ENCODE measurements at regions not wholly inside any gene's neighbourhood (a gene's known extent, or its start where the extent isn't known, plus 50 kb on each side); places are given as distances from the start of the nearest gene placed in this dataset.

DNA sequence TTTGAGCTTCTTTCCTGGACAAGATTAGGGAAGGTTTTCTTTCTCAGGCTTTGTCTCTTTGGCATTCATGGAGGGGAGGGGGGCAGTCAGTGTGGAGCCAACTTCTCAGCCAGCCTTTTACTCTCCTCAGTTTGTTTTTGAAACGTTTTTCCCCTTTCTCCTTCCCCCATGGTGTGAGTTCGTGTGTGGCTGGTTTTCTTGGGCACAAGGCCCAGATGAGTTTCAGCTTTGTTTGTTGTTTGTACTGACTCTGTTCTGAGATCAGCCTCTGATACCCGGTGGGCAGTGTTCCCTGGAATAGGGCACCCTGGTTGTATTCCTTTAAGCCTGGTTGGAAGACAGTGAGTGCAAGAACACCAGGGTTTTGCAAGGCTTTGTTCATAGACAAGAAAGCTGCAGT lies 168.2 kb upstream of the RARB start:
- no peak for DNase-seq

DNA sequence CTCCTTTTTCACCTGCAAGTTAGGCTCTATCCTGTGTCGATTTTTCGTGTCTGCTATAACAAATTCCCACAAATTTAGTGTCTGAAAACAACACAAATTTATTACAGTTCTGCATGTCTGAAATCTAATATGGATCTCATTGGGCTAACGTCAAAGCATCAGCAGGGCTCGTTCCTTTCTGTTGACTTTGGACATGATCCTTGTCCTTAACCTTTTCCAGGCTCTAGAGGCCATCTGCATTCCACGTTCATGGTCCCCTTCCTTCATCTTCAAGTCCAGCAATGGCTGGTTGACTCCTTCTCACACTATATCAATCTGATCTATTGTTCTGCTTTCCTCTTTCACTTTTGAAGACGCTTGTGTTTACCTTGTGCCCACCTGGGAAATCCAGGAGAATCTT lies 165.7 kb upstream of the RARB start:
- DNase-seq: no peak

DNA sequence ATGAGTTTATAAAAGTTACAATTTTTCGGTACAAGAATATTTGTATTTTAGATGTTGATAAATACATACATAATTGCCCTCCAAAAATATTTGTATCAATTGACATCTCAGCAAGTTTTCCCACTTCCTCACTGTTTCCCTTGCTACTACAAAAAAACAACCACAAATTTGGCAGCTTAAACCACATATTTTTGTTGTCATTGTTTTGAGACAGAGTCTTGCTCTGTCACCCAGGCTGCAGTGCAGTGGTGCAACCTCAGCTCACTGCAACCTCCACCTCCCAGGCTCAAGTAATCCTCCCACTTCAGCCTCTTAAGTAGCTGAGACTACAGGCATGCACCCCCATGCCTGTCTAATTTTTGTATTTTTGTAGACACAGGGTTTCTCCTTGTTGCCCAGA lies 162.8 kb upstream of the RARB start:
- DNase-seq: no peak

DNA sequence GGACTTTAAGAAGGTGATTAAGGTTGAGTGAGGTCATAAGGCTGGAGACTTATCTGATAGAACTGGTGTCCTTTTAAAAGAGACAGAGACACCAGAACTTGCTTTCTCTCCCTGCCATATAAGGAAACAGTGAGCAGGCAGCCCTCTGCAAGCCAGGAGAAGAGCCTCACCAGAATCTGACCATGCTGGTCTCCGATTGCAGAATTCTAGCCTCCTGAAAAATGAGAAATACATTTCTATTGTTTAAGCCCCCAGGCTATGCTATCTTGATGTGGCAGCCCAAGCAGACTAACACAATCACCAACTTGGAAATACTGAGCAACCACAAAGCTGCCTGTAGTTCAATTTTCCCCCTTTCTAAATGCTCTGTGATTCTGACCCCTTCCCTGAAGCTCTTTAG lies 161.4 kb upstream of the RARB start:
- no peak for DNase-seq

DNA sequence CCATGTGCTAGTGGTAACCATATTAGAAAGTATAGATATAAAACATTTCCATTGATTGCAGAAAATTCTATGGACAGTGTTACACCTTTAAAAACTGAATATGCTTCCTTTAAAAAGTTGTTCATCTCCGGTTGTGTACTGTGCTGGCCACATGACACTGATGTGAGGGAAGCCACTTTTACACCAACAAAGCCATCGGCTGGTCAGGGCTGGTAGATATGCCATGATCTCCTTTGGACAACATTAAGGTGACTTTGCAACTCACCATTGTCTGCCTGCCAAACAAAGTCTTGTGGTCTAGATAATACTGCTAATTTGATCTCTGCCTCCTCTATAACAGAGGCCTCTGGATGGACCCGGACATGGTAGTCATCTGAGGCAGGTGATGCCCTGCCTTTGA lies 156.0 kb upstream of the RARB start:
- DNase-seq: no peak

DNA sequence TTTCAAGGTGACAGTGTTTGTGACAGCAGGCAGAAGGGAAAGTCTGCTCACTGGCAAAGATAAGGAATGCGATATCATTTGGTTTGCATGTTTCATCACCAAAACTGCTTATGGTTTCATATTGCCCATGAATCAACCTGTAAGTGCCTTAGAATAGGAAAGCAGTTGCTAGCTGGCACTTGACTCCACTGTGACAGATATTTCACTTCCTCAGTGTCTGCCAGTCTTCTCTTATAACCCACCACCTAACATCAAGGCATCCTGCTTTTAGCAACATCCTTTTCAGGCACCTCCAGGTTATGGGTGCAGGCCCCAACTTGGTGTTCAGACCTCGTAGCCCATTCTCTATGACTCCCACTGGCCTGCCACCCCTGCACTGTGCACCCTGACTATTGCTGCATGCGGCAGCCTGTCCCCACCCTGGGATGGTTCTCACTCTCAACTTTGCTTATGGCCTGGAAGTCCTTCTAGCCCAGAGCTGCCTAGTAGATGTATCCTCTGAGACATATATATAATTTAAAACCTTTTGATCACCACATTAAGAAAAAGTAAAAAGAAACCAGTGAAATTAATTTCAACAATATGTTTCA lies 154.4 kb upstream of the RARB start:
- DNase-seq: no peak

DNA sequence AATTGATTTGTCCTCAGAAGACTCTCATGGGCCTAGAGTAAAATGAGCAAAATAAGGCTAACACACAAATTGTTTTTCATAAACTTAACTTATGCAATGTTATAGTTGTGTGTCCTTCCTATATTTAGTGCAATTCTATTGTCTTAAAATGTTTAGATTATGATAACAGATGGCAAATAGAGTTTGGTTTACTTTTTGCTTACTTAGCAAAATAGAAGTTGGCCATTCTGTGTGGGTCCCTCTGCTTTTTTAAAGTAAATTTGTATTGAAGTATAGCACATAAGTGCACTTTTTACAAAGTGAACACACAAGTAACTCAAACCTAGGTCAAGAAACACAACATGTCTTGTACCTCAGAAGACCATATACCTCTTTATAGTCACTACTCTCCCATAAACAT lies 150.6 kb upstream of the RARB start:
- no peak for DNase-seq

DNA sequence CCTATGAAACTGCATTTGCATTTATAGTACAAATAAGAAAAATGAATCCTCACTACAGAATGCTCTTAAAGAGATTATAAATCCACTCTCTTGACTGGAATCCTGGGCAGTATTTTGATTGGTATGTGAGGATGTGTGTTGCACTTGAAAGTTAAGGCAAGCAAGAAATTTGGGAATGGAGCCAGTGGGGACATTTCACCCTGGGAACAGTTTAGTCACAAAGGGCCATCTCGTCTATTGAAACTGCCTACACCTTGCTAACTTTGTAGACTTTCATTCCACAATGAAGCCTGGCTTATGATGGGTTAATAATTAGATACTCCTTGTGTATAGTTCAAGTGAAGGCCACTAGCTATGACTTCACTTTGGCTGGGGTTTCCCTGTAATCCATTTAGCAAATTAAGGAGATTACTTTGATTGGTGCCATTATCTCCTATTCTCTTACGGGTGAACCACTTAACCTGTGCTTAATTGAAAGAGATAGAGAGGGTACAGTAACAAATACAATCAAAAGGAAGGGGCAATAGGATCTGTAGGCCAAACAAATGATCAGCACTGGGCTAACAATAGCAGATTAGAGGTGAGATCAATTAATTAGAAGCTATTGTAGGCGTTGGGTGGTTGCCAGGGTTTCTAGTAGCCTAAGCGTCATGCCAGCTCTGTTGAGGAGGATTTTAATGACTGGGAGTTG lies 146.9 kb upstream of the RARB start:
- DNase-seq: no peak

DNA sequence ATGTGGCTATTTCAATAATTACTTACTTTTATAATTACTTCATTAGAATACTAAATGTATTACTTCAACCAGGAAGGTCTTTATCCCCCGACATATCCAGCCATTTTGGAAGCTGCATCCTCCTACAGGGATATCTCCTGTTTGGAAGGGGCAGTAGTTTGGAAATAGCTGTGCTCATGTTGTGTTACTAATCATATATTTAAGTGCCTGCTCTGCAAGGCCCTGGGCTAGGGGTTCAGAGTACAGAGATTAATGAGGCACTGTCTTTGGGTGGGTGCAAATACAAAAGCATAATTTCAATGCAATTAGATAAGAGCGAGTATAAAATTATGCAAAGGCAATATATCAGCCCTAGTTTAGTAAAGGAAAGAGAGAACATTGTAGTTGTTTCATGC lies 146.3 kb upstream of the RARB start:
- DNase-seq: no peak

DNA sequence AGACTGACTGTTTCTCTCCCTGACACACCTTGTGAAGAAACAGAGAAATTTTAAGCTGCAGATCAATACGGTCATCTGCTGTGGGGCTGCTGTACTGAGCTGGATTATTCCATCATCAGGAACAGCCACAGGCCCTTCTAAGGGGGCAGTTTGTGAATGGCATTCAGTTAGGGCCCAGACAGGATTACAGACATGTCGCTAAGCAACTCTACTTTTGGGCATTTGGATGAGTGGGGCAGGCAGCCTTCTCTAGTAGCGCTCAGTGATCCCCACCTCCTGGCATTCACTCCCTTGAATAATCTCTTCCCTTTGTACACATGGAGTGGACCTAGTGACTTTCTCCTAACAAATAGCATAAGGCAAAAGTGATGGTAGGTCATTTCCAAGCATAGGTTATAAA lies 144.4 kb upstream of the RARB start:
- no peak for DNase-seq

DNA sequence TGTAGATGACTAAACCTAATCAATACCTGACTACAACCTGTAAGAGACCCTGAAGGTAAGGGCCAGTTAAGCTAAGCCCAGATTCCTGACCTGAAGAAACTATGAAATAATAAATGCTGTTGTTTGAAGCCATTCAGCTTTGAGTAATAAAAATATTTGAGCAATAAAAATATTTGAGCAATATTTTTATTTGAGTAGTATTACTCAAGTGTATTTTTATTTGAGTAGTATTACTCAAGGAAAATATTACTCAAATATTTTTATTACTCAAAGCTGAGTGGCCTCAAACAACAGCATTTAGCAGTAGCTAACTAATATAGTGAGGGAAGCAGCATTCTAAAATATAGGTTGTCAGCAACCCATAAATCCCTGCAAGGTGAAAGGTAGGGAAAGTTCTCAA lies 143.8 kb upstream of the RARB start:
- no peak for DNase-seq

DNA sequence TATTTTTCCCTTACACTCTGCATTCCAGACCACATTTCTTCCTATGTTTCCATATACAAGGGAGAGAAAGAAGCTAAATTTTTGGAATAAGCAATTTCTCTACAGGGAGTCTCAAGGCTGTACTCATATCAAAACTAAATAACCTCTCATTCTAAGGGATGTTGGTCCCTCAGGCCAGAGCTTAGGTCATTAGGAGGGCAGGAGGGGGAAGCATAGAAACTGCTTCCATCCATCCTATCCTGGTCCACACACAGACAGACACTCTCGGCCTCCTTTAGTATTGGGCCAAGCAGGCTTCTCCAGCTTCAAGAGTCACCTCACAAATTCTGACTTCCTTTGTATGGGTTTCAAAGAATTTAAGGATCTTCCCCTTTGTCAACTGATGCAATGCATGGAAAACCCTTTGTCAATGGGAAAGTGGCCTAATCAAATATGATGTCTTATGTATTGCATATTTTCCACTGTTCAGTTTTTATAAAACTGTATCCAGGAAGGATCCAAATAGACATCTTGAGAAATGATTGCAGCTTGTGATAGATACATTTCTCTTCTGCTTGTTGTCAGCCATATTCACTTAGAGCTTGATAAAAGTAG lies 140.7 kb upstream of the RARB start:
- DNase-seq: no peak

DNA sequence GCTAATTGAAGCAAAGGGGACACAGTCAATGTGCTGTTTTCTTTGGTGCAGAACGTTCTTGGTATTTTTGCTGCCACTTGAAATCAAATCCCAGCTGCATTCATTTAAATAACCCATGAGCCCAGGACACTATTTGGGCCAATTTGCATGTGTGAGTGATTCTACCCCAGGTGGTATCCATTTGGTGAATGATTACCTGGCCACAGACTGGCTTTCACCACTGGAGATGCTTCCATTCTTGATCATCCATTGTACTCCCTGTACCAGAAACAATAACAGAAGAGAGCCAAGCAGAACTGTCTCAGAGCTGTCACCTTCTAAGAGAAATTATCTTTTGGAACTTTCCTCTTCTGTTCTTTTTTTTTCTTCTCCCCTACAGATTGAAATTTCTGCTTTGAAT lies 139.7 kb upstream of the RARB start:
- DNase-seq: no peak

DNA sequence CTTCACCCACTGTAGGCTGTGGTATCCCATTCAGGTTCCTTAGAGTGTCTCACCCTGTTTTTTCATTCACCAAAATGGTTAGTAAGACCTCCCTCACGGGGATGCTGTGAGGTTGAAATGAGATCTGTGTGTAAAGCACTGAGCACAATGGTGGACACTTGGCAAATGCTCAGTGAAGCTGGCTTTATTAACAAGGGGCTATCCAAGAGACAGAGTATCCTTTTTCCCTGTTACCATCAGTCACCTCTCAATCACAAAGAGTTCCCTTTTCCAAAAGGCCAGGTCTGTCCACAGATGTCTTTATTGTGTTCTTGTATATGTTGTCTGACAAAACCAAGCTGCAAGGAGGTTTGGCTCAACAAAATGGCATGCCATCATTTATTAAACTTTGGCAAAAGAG lies 138.9 kb upstream of the RARB start:
- no peak for DNase-seq

DNA sequence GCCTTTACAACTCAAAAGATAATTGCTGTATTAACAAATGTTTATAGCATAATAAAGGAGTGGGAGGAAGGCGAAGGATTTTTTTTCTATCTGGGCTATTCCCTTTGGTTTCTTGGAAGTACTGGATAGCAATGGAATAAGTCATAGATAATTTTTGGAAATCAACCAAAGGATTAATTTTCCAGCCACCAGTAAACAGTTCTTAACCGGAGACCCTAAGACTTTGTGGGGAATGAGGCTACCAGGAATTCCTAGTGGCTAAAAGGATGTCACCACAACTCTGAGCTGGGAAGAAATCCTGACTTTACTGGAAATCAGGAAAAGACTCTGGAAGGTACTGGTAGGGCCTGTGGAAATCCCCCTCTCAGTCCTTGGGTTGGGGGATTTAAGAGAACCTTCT lies 138.4 kb upstream of the RARB start:
- no peak for DNase-seq

DNA sequence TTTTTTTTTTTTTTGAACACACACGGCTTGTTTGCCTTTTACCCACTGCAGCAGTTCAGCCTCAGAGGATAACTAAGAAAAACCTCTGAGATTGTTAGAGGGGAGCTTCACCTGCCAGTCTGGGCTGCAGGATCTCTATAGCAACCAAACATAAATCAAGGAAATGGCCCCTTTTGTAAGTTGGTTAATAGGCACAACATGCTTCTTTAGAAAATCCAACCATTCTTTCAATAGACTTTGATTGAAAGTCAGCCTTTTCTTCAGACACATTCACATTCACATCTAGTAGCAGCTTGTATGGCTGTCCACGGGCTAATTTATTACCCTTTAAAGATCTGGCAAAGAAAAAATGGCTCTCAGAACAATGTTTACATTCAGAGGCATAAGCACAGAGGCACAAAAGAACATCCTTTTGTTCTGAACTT lies 136.6 kb upstream of the RARB start:
- DNase-seq: no peak

DNA sequence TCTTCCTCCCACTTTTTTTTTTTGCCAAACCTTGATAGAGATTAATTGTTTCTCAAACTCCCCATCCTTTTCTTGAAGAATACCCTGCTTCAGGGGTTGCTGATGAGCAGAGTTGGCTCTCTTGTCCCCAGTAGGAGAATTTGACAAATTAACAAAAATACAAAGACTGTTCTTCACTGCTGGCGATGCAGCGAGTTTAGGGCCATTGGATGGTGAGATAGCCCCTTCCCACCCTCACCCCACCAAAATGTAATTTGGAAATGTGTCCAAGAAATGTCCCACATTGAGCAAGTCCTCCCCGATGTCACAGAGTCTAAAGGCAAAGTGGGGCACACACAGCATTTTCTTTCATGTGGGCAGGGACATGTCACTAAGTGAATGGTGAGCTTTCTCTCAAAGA lies 136.0 kb upstream of the RARB start:
- DNase-seq: no peak

DNA sequence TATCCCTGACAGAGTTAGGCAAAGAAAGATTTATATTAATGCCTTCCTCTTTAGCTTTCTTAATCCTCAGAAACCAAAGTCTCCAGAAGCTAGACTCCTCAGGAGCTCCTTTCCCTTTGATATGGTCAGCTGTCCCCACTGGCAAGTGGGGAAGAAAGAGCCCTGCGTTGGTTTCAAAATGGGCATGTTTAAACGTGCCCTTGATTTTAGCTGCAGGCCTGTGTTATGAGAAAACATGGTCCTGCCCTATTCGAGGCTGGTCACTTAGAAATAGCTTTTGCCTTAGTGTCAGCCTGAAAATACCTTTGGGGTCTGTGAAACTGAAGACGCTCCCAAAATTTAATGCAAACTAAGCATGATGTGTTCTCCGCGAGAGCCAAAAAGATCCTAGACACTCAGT lies 135.5 kb upstream of the RARB start:
- DNase-seq: no peak

DNA sequence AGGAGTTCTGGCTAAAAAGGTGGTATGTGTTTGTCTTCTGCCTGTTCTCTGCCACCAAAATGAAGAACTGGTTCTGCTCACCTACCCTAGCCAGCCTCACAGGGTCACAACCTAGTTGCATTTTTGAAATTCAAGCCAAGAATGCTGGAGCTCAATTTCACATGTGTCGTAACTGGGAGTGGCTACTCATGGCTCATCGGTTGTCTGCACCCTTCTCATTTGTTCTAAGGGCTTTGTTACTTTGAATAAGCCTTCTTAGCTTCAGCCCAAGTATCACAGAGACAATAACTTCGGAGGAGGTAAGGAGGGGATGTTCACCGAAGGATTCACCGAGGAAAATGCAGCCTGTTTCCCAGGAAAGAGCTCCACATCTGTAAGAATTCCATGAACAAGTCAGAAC lies 134.3 kb upstream of the RARB start:
- DNase-seq: no peak

DNA sequence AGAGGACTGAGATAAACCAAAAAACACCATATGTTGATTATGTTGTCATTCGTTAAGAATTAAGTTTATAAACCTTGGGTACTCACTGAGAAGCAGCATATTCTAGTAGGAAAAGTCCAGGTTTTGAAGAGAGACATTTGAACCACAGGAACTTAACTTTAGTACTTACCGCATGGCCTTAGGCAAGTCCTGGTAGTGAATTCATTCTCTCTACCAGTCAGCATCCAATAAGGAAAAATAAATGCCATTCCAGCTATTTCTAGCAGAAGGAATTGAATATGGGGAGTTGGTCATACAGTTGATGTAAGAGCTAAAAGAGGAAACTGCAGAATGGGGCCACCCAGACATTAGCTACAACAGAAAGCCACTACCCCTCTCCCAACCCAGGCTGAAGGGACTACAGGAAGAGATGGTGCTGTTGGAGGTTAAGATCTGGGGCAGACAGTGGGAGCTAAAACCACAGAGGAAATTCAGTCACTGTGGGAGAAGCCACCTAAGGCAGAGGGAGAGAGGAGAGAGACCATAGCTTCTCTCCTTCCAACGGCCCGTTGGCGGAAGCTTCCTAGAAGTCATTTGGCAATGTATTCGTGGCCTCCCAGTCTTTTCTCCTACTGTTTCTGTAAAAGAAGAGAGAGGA lies 133.8 kb upstream of the RARB start:
- no peak for DNase-seq

DNA sequence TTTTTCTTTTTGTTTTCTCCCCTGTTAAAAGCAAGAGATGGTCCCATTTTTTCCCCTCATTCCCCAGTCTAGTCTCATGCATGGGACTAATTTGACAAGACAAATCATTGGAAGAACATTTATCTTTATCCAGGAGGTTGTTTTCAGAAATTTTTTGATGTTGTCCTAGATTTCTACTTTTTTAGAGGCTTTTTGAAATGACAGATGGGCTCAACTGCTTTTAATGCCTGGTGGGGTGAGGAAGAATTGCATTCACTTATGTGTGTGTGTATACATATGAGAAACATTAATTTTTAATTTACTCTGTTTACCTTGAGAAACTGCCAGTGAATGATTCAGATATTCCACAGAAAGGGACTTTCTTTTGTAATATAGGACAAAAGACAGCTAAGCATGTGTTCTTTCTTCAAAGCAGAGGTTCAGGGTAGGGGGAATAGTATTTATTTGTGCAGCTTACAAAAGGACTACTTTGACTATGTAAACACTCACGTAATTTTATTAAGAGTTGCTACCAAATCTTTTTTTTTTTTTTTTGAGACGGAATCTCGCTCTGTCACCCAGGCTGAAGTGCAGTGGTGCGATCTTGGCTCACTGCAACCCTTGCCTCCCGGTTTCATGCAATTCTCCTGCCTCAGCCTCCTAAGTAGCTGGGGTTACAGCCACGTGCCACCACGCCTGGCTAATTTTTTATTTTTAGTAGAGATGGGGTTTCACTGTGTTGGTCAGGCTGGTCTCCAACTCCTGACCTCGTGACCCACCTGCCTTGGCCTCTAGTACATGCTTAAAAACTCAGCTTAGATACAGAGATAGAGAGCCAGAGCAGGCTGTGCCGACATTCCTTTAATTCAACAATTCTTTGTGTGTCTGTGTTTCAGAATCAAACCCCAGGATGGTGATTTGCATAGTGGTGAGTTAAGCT lies 130.1 kb upstream of the RARB start:
- DNase-seq: no peak

DNA sequence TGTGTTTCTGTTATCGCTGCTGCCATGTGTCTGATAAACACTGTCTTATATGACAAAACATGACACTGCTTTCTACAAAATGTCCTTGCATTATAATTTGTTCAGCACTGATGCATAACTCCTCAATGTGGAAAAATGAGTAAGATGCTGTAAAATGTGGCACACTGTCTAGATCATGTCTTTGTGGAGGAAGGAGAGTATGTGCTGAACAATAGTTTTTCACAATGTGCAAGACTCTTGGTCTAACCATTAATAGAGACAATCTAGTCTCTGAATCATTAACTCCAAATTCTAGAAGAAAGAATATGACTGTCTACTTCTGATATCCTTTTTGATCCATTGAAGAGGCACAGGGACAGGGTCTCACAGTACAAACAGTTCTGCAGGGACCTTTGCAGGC lies 127.9 kb upstream of the RARB start:
- DNase-seq: no peak

DNA sequence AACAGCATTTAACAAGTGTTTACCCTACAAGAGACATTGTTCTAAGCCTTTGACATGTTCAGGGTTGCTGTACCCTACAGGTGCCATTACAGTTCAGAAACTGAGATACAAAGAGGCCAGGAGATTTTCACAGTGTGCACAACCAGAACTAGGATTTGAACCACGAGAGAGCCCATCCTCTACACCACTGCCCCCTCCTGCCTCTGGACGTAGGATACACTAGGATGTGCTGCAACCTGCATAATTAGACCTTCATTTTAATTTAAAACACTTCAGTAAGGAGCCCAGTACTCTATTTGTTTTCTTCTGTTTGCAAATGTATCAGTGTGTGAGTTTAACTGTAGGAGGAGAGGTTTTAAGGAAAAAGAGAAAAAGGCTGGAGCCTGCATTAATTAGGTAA lies 123.1 kb upstream of the RARB start:
- no peak for DNase-seq

All from CD4-positive, alpha-beta T cell treated with Interferon alpha-2 for 1 hour (primary cell).